Keratinocyte (primary cell): ENCODE measurements at regions not wholly inside any gene's neighbourhood (a gene's known extent, or its start where the extent isn't known, plus 50 kb on each side); places are given as distances from the start of the nearest gene placed in this dataset.

Experiments used
- DNase-seq: peaks from one replicate; pipeline ENCODE4 v3.0.0-alpha.2; 2011; ENCODE audit warnings: low read depth, missing footprints, low spot score
- FAIRE-seq: peaks from 2 replicates; lab custom pipeline; 2011; peaks lifted over from hg19 to GRCh38; lab: Jason Lieb, UNC
- H2AFZ ChIP-seq: 2 replicates; pipeline ENCODE4 v1.6.0; 2012; ENCODE audit warnings: low read length, control low read depth, inconsistent platforms; ENCODE audit not compliant: control insufficient read depth
- H3K27ac ChIP-seq: 2 replicates; pipeline ENCODE4 v1.5.1; 2011; ENCODE audit warnings: low read length; ENCODE audit not compliant: control insufficient read depth, insufficient read depth
- H3K27me3 ChIP-seq: 3 replicates; pipeline ENCODE4 v1.6.0; 2011; ENCODE audit warnings: low read length; ENCODE audit not compliant: control insufficient read depth, insufficient read depth; ENCODE audit errors: extremely low read depth
- H3K36me3 ChIP-seq, 2 experiments: 2 replicates in 1 of 2; 3 replicates in 1 of 2; pipeline ENCODE4 v1.5.1; 2011; ENCODE audit warnings: low read length in 2 of 2, mild to moderate bottlenecking in 1 of 2; ENCODE audit not compliant: control insufficient read depth in 2 of 2, insufficient read depth in 2 of 2; ENCODE audit errors: extremely low read depth in 1 of 2
- H3K4me1 ChIP-seq: 3 replicates; pipeline ENCODE4 v1.5.1; 2011; ENCODE audit warnings: low read length; ENCODE audit not compliant: control insufficient read depth, insufficient read depth; ENCODE audit errors: extremely low read depth
- H3K4me2 ChIP-seq: 3 replicates; pipeline ENCODE4 v1.6.0; 2011; ENCODE audit warnings: low read depth, low read length; ENCODE audit not compliant: control insufficient read depth, insufficient read depth; ENCODE audit errors: extremely low read depth
- H3K4me3 ChIP-seq, 3 experiments: fragments of 200-600 bp in 1 of 3; sonication (generic) in 1 of 3; 2 replicates in 2 of 3; 3 replicates in 1 of 3; pipeline ENCODE4 v1.5.1; 2011 to 2016; ENCODE audit warnings: low read length in 3 of 3, mild to moderate bottlenecking in 3 of 3, control low read depth in 2 of 3, inconsistent platforms in 1 of 3, low read depth in 1 of 3, mixed read lengths in 1 of 3, mixed run types in 1 of 3, moderate library complexity in 1 of 3; ENCODE audit not compliant: control insufficient read depth in 2 of 3, insufficient read depth in 2 of 3; ENCODE audit errors: extremely low read depth in 1 of 3
- H3K79me2 ChIP-seq: 2 replicates; pipeline ENCODE4 v1.6.0; 2012; ENCODE audit warnings: low read length; ENCODE audit not compliant: control insufficient read depth, insufficient read depth
- H3K9ac ChIP-seq: 3 replicates; pipeline ENCODE4 v1.6.0; 2011; ENCODE audit warnings: low read length; ENCODE audit not compliant: control insufficient read depth, insufficient read depth; ENCODE audit errors: extremely low read depth
- H3K9me1 ChIP-seq: 3 replicates; pipeline ENCODE4 v1.6.0; 2011; ENCODE audit warnings: low read length; ENCODE audit not compliant: control insufficient read depth, insufficient read depth; ENCODE audit errors: extremely low read depth
- H3K9me3 ChIP-seq: 2 replicates; pipeline ENCODE4 v1.5.1; 2012; ENCODE audit warnings: low read depth, low read length; ENCODE audit not compliant: control insufficient read depth
- H4K20me1 ChIP-seq: 3 replicates; pipeline ENCODE4 v1.6.0; 2011; ENCODE audit warnings: low read length; ENCODE audit not compliant: control insufficient read depth, insufficient read depth; ENCODE audit errors: extremely low read depth
- EZH2 ChIP-seq: IDR thresholded peaks from one replicate; pipeline ENCODE4 v1.6.1; 2012; ENCODE audit warnings: inconsistent platforms, mild to moderate bottlenecking, low read length, moderate library complexity
- dilution Hi-C: fragments of 300-500 bp; cut with MboI; formaldehyde crosslinking; loops from one replicate; pipeline ENCODE4 v1.7.0; 2020; ENCODE audit warnings: low sequenced_read_pairs; ENCODE audit not compliant: extremely low pct_ligation_motif_present
- TF ChIP-seq, protein P1 (sequence below), 3 experiments: IDR thresholded peaks in 1 of 3; conservative IDR thresholded peaks in 1 of 3; optimal IDR thresholded peaks in 1 of 3; 2 replicates in 2 of 3; 3 replicates in 1 of 3; pipeline versions ENCODE3 to v1.5.1; 2011; ENCODE audit warnings: low read length in 3 of 3, mild to moderate bottlenecking in 3 of 3, moderate library complexity in 2 of 3, control low read depth in 1 of 3, inconsistent platforms in 1 of 3; ENCODE audit not compliant: insufficient read depth in 2 of 3; ENCODE audit errors: extremely low read depth in 1 of 3

DNA sequence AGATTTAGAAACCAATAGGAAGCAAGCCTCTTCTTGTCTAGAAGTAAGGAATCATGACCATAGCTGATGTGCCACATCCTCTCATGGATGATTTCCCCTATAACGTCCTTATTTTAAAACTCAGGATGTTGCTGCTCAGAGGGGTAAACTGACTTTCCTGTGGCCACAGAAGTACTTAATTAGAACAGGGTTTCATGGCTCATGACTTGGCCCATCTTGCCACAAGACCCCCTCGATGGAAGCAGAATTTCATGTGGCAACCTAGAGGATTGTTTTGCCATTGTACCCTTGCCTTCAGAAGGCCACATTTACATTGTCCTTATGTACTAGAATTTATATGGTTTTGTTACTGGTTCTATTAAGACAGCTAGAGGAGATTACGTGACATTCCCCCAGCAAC, 173.5 kb upstream of the PELI2 start:
- Histone ChIP-seq H4K20me1 (no peaks in the 10 kb centered on the region), H3K9ac (no peak overlapping the region), H3K9me3 (no peaks in the 10 kb centered on the region), H3K4me1 (no peaks in the 10 kb centered on the region), H3K4me2 (no peak overlapping the region), H3K9me1 (no peaks in the 10 kb centered on the region), H3K79me2 (no peaks in the 10 kb centered on the region), H2AFZ (no peak overlapping the region), H3K4me3 (no peak overlapping the region), H3K27ac (no peak overlapping the region), H3K27me3 (no peaks in the 10 kb centered on the region), H3K36me3 (no peaks in the 10 kb centered on the region)
- no peak for FAIRE-seq
- TF ChIP-seq, protein P1, sequence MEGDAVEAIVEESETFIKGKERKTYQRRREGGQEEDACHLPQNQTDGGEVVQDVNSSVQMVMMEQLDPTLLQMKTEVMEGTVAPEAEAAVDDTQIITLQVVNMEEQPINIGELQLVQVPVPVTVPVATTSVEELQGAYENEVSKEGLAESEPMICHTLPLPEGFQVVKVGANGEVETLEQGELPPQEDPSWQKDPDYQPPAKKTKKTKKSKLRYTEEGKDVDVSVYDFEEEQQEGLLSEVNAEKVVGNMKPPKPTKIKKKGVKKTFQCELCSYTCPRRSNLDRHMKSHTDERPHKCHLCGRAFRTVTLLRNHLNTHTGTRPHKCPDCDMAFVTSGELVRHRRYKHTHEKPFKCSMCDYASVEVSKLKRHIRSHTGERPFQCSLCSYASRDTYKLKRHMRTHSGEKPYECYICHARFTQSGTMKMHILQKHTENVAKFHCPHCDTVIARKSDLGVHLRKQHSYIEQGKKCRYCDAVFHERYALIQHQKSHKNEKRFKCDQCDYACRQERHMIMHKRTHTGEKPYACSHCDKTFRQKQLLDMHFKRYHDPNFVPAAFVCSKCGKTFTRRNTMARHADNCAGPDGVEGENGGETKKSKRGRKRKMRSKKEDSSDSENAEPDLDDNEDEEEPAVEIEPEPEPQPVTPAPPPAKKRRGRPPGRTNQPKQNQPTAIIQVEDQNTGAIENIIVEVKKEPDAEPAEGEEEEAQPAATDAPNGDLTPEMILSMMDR (optimal IDR thresholded peaks at IDR 0.05 in 1 of 3, IDR thresholded peaks at IDR 0.05 in 1 of 3, conservative IDR thresholded peaks at IDR 0.05 in 1 of 3; ENCODE audit: extremely low read depth in 1 of 3, insufficient read depth in 2 of 3, low read length in 3 of 3): no peak
- no peak for TF ChIP-seq EZH2
- no peak for DNase-seq
- dilution Hi-C loops: no loop called here

DNA sequence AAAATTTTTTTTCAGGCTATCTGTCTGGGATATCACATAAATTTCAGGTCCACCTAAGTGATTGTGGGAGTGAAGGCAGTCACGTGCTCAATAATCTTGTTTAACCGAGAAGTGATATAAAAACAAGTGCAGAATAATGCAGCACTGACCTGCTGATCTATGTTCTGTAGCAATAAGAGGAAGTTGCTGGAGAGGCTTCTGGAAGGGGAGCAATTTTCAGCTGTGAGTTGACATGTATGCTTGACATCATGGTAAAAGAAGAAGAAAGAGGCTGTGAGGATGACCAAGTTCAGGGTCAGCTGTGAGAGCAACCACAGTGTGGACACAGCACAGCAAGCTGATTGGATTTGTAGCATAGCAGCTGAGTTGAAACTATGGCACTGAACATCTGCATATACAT, 172.0 kb upstream of the PELI2 start:
- H3K4me3 ChIP-seq: no peak overlapping the region
- H3K4me1 ChIP-seq: no peaks in the 10 kb centered on the region
- DNase-seq: no peak
- dilution Hi-C loops: no loop called here
- TF ChIP-seq EZH2: no peak
- TF ChIP-seq, protein P1 (optimal IDR thresholded peaks at IDR 0.05 in 1 of 3, IDR thresholded peaks at IDR 0.05 in 1 of 3, conservative IDR thresholded peaks at IDR 0.05 in 1 of 3; ENCODE audit: extremely low read depth in 1 of 3, insufficient read depth in 2 of 3, low read length in 3 of 3): no peak
- H3K27ac ChIP-seq: no peak overlapping the region
- H4K20me1 ChIP-seq: no peaks in the 10 kb centered on the region
- no peaks in the 10 kb centered on the region for H3K9me3 ChIP-seq
- H3K79me2 ChIP-seq: no peaks in the 10 kb centered on the region
- no peak overlapping the region for H3K9ac ChIP-seq
- FAIRE-seq: no peak
- H3K9me1 ChIP-seq: no peaks in the 10 kb centered on the region
- H3K36me3 ChIP-seq: no peaks in the 10 kb centered on the region
- no peak overlapping the region for H2AFZ ChIP-seq
- no peaks in the 10 kb centered on the region for H3K27me3 ChIP-seq
- no peak overlapping the region for H3K4me2 ChIP-seq
